Endothelial cell of umbilical vein (primary cell): ENCODE measurements at regions not wholly inside any gene's neighbourhood (a gene's known extent, or its start where the extent isn't known, plus 50 kb on each side); places are given as distances from the start of the nearest gene placed in this dataset.

Source experiments
- BruUV-seq: library from RNA; stranded (reverse); fragments of 400-500 nt; replicated peaks from 2 replicates; lab custom pipeline; 2021; lab: Mats Ljungman, UMichigan
- CTCF ChIA-PET: fragments of 300-600, 350-600 bp; sonication (Branson Sonifier 250); formaldehyde crosslinking; loops from one replicate; lab custom pipeline; 2021; ENCODE audit warnings: antibody characterized with exemption, inconsistent platforms; lab: Charles Lee
- POLR2A ChIA-PET: fragments of 300-600, 350-600 bp; sonication (Branson Sonifier 250); formaldehyde crosslinking; loops from one replicate; lab custom pipeline; 2021; ENCODE audit warnings: antibody characterized with exemption, inconsistent platforms; lab: Charles Lee
- DNase-seq: peaks from one replicate; pipeline ENCODE4 v3.0.0-alpha.2; 2011; ENCODE audit warnings: low read depth, low spot score
- FAIRE-seq: peaks from 2 replicates; lab custom pipeline; 2011; peaks lifted over from hg19 to GRCh38; lab: Jason Lieb, UNC
- H2AFZ ChIP-seq: 2 replicates; pipeline ENCODE4 v1.6.0; 2012; ENCODE audit warnings: low read depth, low read length, control low read depth, inconsistent platforms
- H3K27ac ChIP-seq: 2 replicates; pipeline ENCODE4 v1.5.1; 2011; ENCODE audit warnings: low read depth, mild to moderate bottlenecking, control low read depth, low read length, moderate library complexity; ENCODE audit not compliant: insufficient read depth
- H3K27me3 ChIP-seq, 2 experiments: 2 replicates each; pipeline versions ENCODE4 v1.6.0 to v1.6.1; 2011; ENCODE audit warnings: low read length in 2 of 2, mixed read lengths in 1 of 2; ENCODE audit not compliant: control insufficient read depth in 2 of 2, insufficient read depth in 2 of 2
- H3K36me3 ChIP-seq, 2 experiments: 2 replicates in 1 of 2; 3 replicates in 1 of 2; pipeline ENCODE4 v1.5.1; 2011; ENCODE audit warnings: low read length in 2 of 2, mild to moderate bottlenecking in 1 of 2, moderate library complexity in 1 of 2; ENCODE audit not compliant: control insufficient read depth in 2 of 2, insufficient read depth in 2 of 2; ENCODE audit errors: extremely low read depth in 1 of 2
- H3K4me1 ChIP-seq: 3 replicates; pipeline ENCODE4 v1.5.1; 2011; ENCODE audit warnings: mild to moderate bottlenecking, low read length; ENCODE audit not compliant: control insufficient read depth, insufficient read depth; ENCODE audit errors: extremely low read depth
- H3K4me2 ChIP-seq: 2 replicates; pipeline ENCODE4 v1.6.1; 2011; ENCODE audit warnings: low read length, control low read depth, mixed read lengths; ENCODE audit not compliant: insufficient read depth
- H3K4me3 ChIP-seq, 3 experiments: fragments of 200-600 bp in 1 of 3; sonication (generic), shearing (Covaris generic) in 1 of 3; replicated peaks in 1 of 3; 2 replicates each; pipeline ENCODE4 v1.5.1; 2011 to 2016; ENCODE audit warnings: control low read depth in 3 of 3, low read length in 3 of 3, mild to moderate bottlenecking in 2 of 3, inconsistent platforms in 1 of 3, low read depth in 1 of 3, moderate library complexity in 1 of 3; ENCODE audit not compliant: insufficient read depth in 1 of 3
- H3K79me2 ChIP-seq: 2 replicates; pipeline ENCODE4 v1.6.0; 2012; ENCODE audit warnings: low read length, inconsistent platforms; ENCODE audit not compliant: control insufficient read depth, insufficient read depth
- H3K9ac ChIP-seq: replicated peaks from 2 replicates; pipeline ENCODE3; 2011; ENCODE audit warnings: low read length, control low read depth; ENCODE audit not compliant: insufficient read depth; ENCODE audit errors: extremely low read depth
- H3K9me1 ChIP-seq: replicated peaks from 3 replicates; pipeline ENCODE4 v1.6.0; 2011; ENCODE audit warnings: mild to moderate bottlenecking, low read length; ENCODE audit not compliant: control insufficient read depth, insufficient read depth; ENCODE audit errors: extremely low read depth
- H3K9me3 ChIP-seq: replicated peaks from 2 replicates; pipeline ENCODE4 v1.5.1; 2012; ENCODE audit warnings: low read length, inconsistent platforms; ENCODE audit not compliant: control insufficient read depth, insufficient read depth
- H4K20me1 ChIP-seq: replicated peaks from 2 replicates; pipeline ENCODE3; 2011; ENCODE audit warnings: mild to moderate bottlenecking, low read length; ENCODE audit not compliant: control insufficient read depth, insufficient read depth; ENCODE audit errors: extremely low read depth
- EZH2 ChIP-seq: IDR thresholded peaks from 2 replicates; pipeline ENCODE4 v1.6.1; 2012; ENCODE audit warnings: borderline replicate concordance, low read depth, mild to moderate bottlenecking, moderate library complexity, low read length, inconsistent platforms; ENCODE audit not compliant: severe bottlenecking
- FOS ChIP-seq: IDR thresholded peaks from 2 replicates; pipeline ENCODE4 v1.6.1; 2011; ENCODE audit warnings: mild to moderate bottlenecking, low read length, moderate library complexity, borderline replicate concordance; ENCODE audit not compliant: insufficient read depth
- GATA2 ChIP-seq: IDR thresholded peaks from 2 replicates; pipeline ENCODE4 v1.7.0; 2011; ENCODE audit warnings: low read depth, mild to moderate bottlenecking, moderate library complexity, mixed read lengths, low read length; ENCODE audit not compliant: insufficient read length, insufficient read depth
- JUN ChIP-seq: IDR thresholded peaks from 2 replicates; pipeline ENCODE4 v1.6.1; 2011; ENCODE audit warnings: borderline replicate concordance, low read depth; ENCODE audit not compliant: insufficient read length, insufficient read depth
- MYC ChIP-seq: IDR thresholded peaks from one replicate; pipeline ENCODE4 v1.6.1; 2011; ENCODE audit warnings: mild to moderate bottlenecking, low read depth, low read length
- POLR2A ChIP-seq: IDR thresholded peaks from 2 replicates; pipeline ENCODE4 v1.6.1; 2012; ENCODE audit warnings: low read depth, mild to moderate bottlenecking, control low read depth, low read length
- POLR2AphosphoS5 ChIP-seq: IDR thresholded peaks from 2 replicates; pipeline ENCODE4 v1.6.1; 2012; ENCODE audit warnings: low read depth, mild to moderate bottlenecking, control low read depth, low read length, moderate library complexity; ENCODE audit not compliant: insufficient read depth
- dilution Hi-C: fragments of 300-500 bp; cut with MboI; formaldehyde crosslinking; loops from one replicate; pipeline ENCODE4 v1.15.0; 2019; ENCODE audit warnings: low sequenced_read_pairs; ENCODE audit not compliant: extremely low pct_ligation_motif_present
- intact Hi-C: fragments of 100-400 bp; cut with micrococcal nuclease; formaldehyde crosslinking; loops from one replicate; pipeline ENCODE4 v1.10.0; 2022
- TF ChIP-seq, protein P1 (sequence below), 2 donors: IDR thresholded peaks; 1 replicate in 1 of 2; 2 replicates in 1 of 2; pipeline ENCODE4 v1.5.1; 2011; ENCODE audit warnings: low read length in 2 of 2, mild to moderate bottlenecking in 2 of 2, moderate library complexity in 2 of 2, control low read depth in 1 of 2, inconsistent platforms in 1 of 2, low read depth in 1 of 2; ENCODE audit not compliant: insufficient read depth in 1 of 2; ENCODE audit errors: extremely low read depth in 1 of 2
- TF ChIP-seq, protein P2 (sequence below): IDR thresholded peaks from 2 replicates; pipeline ENCODE4 v1.6.1; 2011; ENCODE audit not compliant: insufficient read depth, insufficient read length

DNA sequence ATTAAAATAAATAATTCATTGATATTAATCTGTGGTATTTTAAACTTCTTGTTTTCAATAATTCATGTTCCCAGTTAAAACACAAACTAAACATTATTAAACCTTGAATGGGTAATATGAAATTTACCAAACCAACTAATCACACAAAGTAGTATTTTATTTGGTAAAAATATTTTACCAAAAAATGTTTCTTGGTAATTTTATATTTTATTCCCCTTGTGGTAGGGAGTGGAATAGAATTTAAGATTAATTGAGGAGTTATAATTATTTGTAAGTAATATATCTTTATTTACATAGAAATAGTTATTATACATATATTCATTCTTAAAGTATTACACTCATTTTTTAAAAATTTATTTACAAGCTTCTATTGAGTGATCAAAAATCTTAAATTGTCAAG lies 1350.9 kb downstream of the OTOL1 start:
- POLR2A ChIA-PET, result no interaction called here
- DNase-seq (no peak), FAIRE-seq (no peak)
- no peak overlapping the region for H3K4me2 ChIP-seq
- no peak overlapping the region for H3K4me3 ChIP-seq
- no peaks in the 10 kb centered on the region for H3K27me3 ChIP-seq
- dilution Hi-C loops, result no loop called here
- no peaks in the 10 kb centered on the region for H3K36me3 ChIP-seq
- H3K79me2 ChIP-seq, result no peaks in the 10 kb centered on the region
- H3K9me3 ChIP-seq, result peaks cover 4% of the 10 kb centered on the region
- H4K20me1 ChIP-seq, result no peaks in the 10 kb centered on the region
- intact Hi-C loops, result no loop called here
- no peak overlapping the region for H2AFZ ChIP-seq
- CTCF ChIA-PET, result no interaction called here
- no peak overlapping the region for H3K9ac ChIP-seq
- no TSS peak for BruUV-seq
- TF ChIP-seq EZH2 (no peak), POLR2A (no peak), GATA2 (no peak), JUN (no peak), POLR2AphosphoS5 (no peak), FOS (no peak), MYC (no peak)
- TF ChIP-seq, protein P1, sequence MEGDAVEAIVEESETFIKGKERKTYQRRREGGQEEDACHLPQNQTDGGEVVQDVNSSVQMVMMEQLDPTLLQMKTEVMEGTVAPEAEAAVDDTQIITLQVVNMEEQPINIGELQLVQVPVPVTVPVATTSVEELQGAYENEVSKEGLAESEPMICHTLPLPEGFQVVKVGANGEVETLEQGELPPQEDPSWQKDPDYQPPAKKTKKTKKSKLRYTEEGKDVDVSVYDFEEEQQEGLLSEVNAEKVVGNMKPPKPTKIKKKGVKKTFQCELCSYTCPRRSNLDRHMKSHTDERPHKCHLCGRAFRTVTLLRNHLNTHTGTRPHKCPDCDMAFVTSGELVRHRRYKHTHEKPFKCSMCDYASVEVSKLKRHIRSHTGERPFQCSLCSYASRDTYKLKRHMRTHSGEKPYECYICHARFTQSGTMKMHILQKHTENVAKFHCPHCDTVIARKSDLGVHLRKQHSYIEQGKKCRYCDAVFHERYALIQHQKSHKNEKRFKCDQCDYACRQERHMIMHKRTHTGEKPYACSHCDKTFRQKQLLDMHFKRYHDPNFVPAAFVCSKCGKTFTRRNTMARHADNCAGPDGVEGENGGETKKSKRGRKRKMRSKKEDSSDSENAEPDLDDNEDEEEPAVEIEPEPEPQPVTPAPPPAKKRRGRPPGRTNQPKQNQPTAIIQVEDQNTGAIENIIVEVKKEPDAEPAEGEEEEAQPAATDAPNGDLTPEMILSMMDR (IDR thresholded peaks at IDR 0.05; ENCODE audit: extremely low read depth in 1 of 2, insufficient read depth in 1 of 2, low read depth in 1 of 2, low read length in 2 of 2), result no peak
- TF ChIP-seq, protein P2, sequence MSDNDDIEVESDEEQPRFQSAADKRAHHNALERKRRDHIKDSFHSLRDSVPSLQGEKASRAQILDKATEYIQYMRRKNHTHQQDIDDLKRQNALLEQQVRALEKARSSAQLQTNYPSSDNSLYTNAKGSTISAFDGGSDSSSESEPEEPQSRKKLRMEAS, result no peak
- H3K4me1 ChIP-seq, result no peaks in the 10 kb centered on the region
- no peak overlapping the region for H3K27ac ChIP-seq
- H3K9me1 ChIP-seq, result no peaks in the 10 kb centered on the region
